ENCODE measurements at regions not wholly inside any gene's neighbourhood (a gene's known extent, or its start where the extent isn't known, plus 50 kb on each side); places are given as distances from the start of the nearest gene placed in this dataset.

DNA sequence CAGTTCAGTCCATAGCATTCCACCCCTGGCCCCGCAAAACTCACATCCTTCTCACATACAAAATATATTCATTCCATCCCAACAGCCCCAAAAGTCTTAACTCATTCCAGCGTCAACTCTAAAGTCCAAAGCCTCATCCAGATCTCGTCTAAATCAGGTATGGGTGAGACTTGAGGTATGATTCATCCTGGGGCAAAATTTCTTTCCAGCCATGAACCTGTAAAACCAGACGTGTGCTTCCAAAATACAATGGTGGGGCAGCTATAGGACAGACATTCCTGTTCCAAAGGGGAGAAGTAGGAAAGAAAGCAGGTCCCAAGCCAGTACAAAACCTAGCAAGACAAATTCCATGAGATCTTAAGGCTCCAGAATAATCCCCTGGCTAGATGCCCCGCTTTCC lies 76.9 kb downstream of the CLDN34 start:
- H3K9me2 ChIP-seq (ENCODE audit: insufficient read depth): no peaks in the 10 kb centered on the region
- Mint-ChIP-seq H3K27me3 (ENCODE audit: insufficient read depth, low read depth, poor library complexity) (no peaks in the 10 kb centered on the region), H3K36me3 (ENCODE audit: low read depth) (no peaks in the 10 kb centered on the region), H3K9me3 (no peaks in the 10 kb centered on the region), H3K27ac (no peak overlapping the region), H3K4me1 (peaks cover 37% of the 10 kb centered on the region), H3K4me3 (no peak overlapping the region)
- no peaks in the 10 kb centered on the region for H3F3A ChIP-seq (replicated peaks; ENCODE audit: low read depth)
- H3K27ac ChIP-seq (ENCODE audit: low read depth): no peak overlapping the region
- no peak overlapping the region for H3K4me2 ChIP-seq
- H4K20me1 ChIP-seq (replicated peaks; ENCODE audit: insufficient read depth): no peaks in the 10 kb centered on the region
- H3K36me3 ChIP-seq (ENCODE audit: insufficient read depth): no peaks in the 10 kb centered on the region
- H3K4me3 ChIP-seq: no peak overlapping the region
- DNase-seq (ENCODE audit: low spot score) (no peak), ATAC-seq (no peak)
- peaks cover 26% of the 10 kb centered on the region for H3K4me1 ChIP-seq (ENCODE audit: insufficient read depth)
- H2AFZ ChIP-seq: no peak overlapping the region
- TF ChIP-seq EZH2phosphoT487 (IDR thresholded peaks at IDR 0.05; ENCODE audit: unreplicated experiment): no peak
- no peak for TF ChIP-seq ZNF114 (CRISPR knock-in tag; IDR thresholded peaks at IDR 0.05)
- TF ChIP-seq, protein P1, sequence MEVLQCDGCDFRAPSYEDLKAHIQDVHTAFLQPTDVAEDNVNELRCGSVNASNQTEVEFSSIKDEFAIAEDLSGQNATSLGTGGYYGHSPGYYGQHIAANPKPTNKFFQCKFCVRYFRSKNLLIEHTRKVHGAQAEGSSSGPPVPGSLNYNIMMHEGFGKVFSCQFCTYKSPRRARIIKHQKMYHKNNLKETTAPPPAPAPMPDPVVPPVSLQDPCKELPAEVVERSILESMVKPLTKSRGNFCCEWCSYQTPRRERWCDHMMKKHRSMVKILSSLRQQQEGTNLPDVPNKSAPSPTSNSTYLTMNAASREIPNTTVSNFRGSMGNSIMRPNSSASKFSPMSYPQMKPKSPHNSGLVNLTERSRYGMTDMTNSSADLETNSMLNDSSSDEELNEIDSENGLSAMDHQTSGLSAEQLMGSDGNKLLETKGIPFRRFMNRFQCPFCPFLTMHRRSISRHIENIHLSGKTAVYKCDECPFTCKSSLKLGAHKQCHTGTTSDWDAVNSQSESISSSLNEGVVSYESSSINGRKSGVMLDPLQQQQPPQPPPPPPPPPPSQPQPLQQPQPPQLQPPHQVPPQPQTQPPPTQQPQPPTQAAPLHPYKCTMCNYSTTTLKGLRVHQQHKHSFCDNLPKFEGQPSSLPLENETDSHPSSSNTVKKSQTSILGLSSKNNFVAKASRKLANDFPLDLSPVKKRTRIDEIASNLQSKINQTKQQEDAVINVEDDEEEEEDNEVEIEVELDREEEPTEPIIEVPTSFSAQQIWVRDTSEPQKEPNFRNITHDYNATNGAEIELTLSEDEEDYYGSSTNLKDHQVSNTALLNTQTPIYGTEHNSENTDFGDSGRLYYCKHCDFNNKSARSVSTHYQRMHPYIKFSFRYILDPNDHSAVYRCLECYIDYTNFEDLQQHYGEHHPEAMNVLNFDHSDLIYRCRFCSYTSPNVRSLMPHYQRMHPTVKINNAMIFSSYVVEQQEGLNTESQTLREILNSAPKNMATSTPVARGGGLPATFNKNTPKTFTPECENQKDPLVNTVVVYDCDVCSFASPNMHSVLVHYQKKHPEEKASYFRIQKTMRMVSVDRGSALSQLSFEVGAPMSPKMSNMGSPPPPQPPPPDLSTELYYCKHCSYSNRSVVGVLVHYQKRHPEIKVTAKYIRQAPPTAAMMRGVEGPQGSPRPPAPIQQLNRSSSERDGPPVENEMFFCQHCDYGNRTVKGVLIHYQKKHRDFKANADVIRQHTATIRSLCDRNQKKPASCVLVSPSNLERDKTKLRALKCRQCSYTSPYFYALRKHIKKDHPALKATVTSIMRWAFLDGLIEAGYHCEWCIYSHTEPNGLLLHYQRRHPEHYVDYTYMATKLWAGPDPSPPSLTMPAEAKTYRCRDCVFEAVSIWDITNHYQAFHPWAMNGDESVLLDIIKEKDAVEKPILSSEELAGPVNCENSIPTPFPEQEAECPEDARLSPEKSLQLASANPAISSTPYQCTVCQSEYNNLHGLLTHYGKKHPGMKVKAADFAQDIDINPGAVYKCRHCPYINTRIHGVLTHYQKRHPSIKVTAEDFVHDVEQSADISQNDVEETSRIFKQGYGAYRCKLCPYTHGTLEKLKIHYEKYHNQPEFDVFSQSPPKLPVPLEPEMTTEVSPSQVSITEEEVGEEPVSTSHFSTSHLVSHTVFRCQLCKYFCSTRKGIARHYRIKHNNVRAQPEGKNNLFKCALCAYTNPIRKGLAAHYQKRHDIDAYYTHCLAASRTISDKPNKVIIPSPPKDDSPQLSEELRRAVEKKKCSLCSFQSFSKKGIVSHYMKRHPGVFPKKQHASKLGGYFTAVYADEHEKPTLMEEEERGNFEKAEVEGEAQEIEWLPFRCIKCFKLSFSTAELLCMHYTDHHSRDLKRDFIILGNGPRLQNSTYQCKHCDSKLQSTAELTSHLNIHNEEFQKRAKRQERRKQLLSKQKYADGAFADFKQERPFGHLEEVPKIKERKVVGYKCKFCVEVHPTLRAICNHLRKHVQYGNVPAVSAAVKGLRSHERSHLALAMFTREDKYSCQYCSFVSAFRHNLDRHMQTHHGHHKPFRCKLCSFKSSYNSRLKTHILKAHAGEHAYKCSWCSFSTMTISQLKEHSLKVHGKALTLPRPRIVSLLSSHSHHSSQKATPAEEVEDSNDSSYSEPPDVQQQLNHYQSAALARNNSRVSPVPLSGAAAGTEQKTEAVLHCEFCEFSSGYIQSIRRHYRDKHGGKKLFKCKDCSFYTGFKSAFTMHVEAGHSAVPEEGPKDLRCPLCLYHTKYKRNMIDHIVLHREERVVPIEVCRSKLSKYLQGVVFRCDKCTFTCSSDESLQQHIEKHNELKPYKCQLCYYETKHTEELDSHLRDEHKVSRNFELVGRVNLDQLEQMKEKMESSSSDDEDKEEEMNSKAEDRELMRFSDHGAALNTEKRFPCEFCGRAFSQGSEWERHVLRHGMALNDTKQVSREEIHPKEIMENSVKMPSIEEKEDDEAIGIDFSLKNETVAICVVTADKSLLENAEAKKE (CRISPR knock-in tag; IDR thresholded peaks at IDR 0.05): no peak
- TF ChIP-seq STAT1 (IDR thresholded peaks at IDR 0.05; ENCODE audit: unreplicated experiment): no peak
- TF ChIP-seq, protein P2, sequence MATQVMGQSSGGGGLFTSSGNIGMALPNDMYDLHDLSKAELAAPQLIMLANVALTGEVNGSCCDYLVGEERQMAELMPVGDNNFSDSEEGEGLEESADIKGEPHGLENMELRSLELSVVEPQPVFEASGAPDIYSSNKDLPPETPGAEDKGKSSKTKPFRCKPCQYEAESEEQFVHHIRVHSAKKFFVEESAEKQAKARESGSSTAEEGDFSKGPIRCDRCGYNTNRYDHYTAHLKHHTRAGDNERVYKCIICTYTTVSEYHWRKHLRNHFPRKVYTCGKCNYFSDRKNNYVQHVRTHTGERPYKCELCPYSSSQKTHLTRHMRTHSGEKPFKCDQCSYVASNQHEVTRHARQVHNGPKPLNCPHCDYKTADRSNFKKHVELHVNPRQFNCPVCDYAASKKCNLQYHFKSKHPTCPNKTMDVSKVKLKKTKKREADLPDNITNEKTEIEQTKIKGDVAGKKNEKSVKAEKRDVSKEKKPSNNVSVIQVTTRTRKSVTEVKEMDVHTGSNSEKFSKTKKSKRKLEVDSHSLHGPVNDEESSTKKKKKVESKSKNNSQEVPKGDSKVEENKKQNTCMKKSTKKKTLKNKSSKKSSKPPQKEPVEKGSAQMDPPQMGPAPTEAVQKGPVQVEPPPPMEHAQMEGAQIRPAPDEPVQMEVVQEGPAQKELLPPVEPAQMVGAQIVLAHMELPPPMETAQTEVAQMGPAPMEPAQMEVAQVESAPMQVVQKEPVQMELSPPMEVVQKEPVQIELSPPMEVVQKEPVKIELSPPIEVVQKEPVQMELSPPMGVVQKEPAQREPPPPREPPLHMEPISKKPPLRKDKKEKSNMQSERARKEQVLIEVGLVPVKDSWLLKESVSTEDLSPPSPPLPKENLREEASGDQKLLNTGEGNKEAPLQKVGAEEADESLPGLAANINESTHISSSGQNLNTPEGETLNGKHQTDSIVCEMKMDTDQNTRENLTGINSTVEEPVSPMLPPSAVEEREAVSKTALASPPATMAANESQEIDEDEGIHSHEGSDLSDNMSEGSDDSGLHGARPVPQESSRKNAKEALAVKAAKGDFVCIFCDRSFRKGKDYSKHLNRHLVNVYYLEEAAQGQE (IDR thresholded peaks at IDR 0.05; ENCODE audit: unreplicated experiment): no peak
- no peak for TF ChIP-seq CREB1 (CRISPR knock-in tag; IDR thresholded peaks at IDR 0.05; ENCODE audit: low read depth)
- no peak for TF ChIP-seq JUNB (IDR thresholded peaks at IDR 0.05; ENCODE audit: unreplicated experiment)
- TF ChIP-seq POLR2AphosphoS5 (IDR thresholded peaks at IDR 0.05; ENCODE audit: low read depth): no peak
- no peak for TF ChIP-seq ZNF331 (CRISPR knock-in tag; IDR thresholded peaks at IDR 0.05; ENCODE audit: low read depth)
- TF ChIP-seq, protein P3, sequence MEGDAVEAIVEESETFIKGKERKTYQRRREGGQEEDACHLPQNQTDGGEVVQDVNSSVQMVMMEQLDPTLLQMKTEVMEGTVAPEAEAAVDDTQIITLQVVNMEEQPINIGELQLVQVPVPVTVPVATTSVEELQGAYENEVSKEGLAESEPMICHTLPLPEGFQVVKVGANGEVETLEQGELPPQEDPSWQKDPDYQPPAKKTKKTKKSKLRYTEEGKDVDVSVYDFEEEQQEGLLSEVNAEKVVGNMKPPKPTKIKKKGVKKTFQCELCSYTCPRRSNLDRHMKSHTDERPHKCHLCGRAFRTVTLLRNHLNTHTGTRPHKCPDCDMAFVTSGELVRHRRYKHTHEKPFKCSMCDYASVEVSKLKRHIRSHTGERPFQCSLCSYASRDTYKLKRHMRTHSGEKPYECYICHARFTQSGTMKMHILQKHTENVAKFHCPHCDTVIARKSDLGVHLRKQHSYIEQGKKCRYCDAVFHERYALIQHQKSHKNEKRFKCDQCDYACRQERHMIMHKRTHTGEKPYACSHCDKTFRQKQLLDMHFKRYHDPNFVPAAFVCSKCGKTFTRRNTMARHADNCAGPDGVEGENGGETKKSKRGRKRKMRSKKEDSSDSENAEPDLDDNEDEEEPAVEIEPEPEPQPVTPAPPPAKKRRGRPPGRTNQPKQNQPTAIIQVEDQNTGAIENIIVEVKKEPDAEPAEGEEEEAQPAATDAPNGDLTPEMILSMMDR (conservative IDR thresholded peaks at IDR 0.05; ENCODE audit: low read depth in 2 of 2): no peak
- TF ChIP-seq EZH2 (IDR thresholded peaks at IDR 0.05; ENCODE audit: low read depth, unreplicated experiment): no peak
- TF ChIP-seq, protein P4, sequence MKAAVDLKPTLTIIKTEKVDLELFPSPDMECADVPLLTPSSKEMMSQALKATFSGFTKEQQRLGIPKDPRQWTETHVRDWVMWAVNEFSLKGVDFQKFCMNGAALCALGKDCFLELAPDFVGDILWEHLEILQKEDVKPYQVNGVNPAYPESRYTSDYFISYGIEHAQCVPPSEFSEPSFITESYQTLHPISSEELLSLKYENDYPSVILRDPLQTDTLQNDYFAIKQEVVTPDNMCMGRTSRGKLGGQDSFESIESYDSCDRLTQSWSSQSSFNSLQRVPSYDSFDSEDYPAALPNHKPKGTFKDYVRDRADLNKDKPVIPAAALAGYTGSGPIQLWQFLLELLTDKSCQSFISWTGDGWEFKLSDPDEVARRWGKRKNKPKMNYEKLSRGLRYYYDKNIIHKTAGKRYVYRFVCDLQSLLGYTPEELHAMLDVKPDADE (IDR thresholded peaks at IDR 0.05): no peak
- no peak for TF ChIP-seq NANOG (IDR thresholded peaks at IDR 0.05; ENCODE audit: borderline replicate concordance)
- H3K27me3 ChIP-seq (ENCODE audit: insufficient read depth): no peaks in the 10 kb centered on the region
- peaks cover 34% of the 10 kb centered on the region for H3K79me2 ChIP-seq (replicated peaks; ENCODE audit: insufficient read depth)

All from GM23338 (cell line).